Ascending aorta (tissue), 2 donors: ENCODE measurements at regions not wholly inside any gene's neighbourhood (a gene's known extent, or its start where the extent isn't known, plus 50 kb on each side); places are given as distances from the start of the nearest gene placed in this dataset.
"Not testable (repeated sequence)": the region's sequence is repeated elsewhere in the genome, so short reads cannot be mapped to it uniquely, and the experiment has no call there.

Source experiments
- DNase-seq, 2 donors: peaks; one replicate each; pipeline ENCODE4 v3.0.0-alpha.2; 2019; ENCODE audit warnings: low spot score in 2 of 2
- H3K27ac ChIP-seq, 2 donors: fragments of 200-600 bp; sonication (generic); one replicate each; pipeline ENCODE4 v1.5.1; 2016 to 2017; ENCODE audit warnings: mild to moderate bottlenecking in 1 of 2
- H3K27me3 ChIP-seq: fragments of 200-600 bp; sonication (generic); one replicate; pipeline ENCODE4 v1.5.1; 2017
- H3K36me3 ChIP-seq, 2 donors: fragments of 200-600 bp; sonication (generic); one replicate each; pipeline ENCODE4 v1.5.1; 2016
- H3K4me1 ChIP-seq, 2 donors: fragments of 200-600 bp; sonication (generic); one replicate each; pipeline ENCODE4 v1.5.1; 2016 to 2017; ENCODE audit warnings: mild to moderate bottlenecking in 1 of 2
- H3K4me3 ChIP-seq, 2 donors: fragments of 200-600 bp; sonication (generic); one replicate each; pipeline ENCODE4 v1.5.1; 2016 to 2017; ENCODE audit warnings: mild to moderate bottlenecking in 1 of 2
- H3K9me3 ChIP-seq, 2 donors: fragments of 200-600 bp; sonication (generic); one replicate each; pipeline ENCODE4 v1.5.1; 2016
- intact Hi-C: fragments of 100-400 bp; cut with DNase I; formaldehyde crosslinking; loops from one replicate; pipeline ENCODE4 v1.15.1; 2023
- TF ChIP-seq, protein P1 (sequence below), 3 experiments: fragments of 200-600 bp in 2 of 3; fragments of 450-650 bp in 1 of 3; sonication (generic) in 2 of 3; IDR thresholded peaks; one replicate each; pipeline ENCODE4 v1.5.1; 2016 to 2019; ENCODE audit warnings: antibody characterized with exemption in 3 of 3, mild to moderate bottlenecking in 1 of 3, moderate library complexity in 1 of 3

DNA sequence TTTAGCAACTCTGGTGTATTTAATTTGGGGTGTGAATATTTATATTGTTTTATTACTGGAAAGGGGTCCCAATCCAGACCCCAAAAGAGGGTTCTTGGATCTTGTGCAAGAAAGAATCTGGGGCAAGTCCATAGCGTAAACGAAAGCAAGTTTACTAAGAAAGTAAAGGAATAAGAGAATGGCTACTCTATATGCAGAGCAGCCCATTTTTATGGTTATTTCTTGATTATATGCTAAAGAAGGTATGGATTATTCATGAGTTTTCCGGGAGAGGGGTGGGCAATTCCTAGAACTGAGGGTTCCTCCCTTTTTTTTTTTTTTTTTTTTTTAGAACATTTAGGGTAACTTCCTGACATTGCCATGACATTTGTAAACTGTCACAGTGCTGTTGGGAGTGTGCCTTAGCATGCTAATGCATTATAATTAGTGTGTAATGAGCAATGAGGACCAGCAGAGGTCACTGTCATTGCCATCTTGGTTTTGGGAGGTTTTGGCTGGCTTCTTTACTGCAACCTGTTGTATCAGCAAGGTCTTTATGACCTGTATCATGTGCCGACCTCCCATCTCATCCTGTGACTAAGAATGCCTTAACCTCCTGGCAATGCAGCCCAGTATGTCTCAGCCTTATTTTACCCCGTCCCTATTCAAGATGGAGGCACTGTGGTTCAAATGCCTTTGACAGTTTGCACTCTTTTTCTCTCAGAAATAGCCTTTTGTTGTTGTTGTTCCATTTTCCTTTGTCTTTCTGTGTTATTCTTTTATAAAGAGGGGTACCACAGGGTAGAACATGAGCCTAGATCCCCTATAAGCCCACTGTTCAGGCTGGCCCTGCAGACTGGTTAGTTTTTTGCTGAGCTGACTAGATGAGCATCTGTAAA lies 75.5 kb upstream of the DCD start:
- no peaks in the 10 kb centered on the region for H3K4me1 ChIP-seq
- intact Hi-C loops, result no loop called here
- TF ChIP-seq, protein P1, sequence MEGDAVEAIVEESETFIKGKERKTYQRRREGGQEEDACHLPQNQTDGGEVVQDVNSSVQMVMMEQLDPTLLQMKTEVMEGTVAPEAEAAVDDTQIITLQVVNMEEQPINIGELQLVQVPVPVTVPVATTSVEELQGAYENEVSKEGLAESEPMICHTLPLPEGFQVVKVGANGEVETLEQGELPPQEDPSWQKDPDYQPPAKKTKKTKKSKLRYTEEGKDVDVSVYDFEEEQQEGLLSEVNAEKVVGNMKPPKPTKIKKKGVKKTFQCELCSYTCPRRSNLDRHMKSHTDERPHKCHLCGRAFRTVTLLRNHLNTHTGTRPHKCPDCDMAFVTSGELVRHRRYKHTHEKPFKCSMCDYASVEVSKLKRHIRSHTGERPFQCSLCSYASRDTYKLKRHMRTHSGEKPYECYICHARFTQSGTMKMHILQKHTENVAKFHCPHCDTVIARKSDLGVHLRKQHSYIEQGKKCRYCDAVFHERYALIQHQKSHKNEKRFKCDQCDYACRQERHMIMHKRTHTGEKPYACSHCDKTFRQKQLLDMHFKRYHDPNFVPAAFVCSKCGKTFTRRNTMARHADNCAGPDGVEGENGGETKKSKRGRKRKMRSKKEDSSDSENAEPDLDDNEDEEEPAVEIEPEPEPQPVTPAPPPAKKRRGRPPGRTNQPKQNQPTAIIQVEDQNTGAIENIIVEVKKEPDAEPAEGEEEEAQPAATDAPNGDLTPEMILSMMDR (IDR thresholded peaks at IDR 0.05), result peak in 1 of 3 experiments; percentile 26

GRCh38 chr12:54721312-54721711 lies 73.1 kb upstream of the DCD start:
- no peak overlapping the region for H3K4me3 ChIP-seq
- no peaks in the 10 kb centered on the region for H3K36me3 ChIP-seq
- TF ChIP-seq, protein P1 (IDR thresholded peaks at IDR 0.05), result no peak
- no peaks in the 10 kb centered on the region for H3K4me1 ChIP-seq
- no peak overlapping the region for H3K27ac ChIP-seq
- H3K9me3 ChIP-seq, result no peaks in the 10 kb centered on the region
- DNase-seq, result no peak
- H3K27me3 ChIP-seq, result no peaks in the 10 kb centered on the region
- intact Hi-C loops, result no loop called here

More for the DNA sequence above, 75.5 kb upstream of the DCD start:
- Histone ChIP-seq H3K4me3 (no peak overlapping the region), H3K36me3 (no peaks in the 10 kb centered on the region), H3K27me3 (no peaks in the 10 kb centered on the region), H3K9me3 (no peaks in the 10 kb centered on the region), H3K27ac (no peak overlapping the region)
- DNase-seq, result no peak

- no peaks in the 10 kb centered on the region for H3K9me3 ChIP-seq
- H3K4me1 ChIP-seq, result no peaks in the 10 kb centered on the region
- DNase-seq, result no peak
- no peaks in the 10 kb centered on the region for H3K27me3 ChIP-seq
- intact Hi-C loops, result no loop called here
- no peak overlapping the region for H3K27ac ChIP-seq
- TF ChIP-seq, protein P1 (IDR thresholded peaks at IDR 0.05), result no peak
- no peaks in the 10 kb centered on the region for H3K36me3 ChIP-seq
- H3K4me3 ChIP-seq, result no peak overlapping the region
Observed at GRCh38 chr12:54719691-54720090, 71.5 kb upstream of the DCD start.

- no peak for DNase-seq
- no peaks in the 10 kb centered on the region for H3K36me3 ChIP-seq
- no peaks in the 10 kb centered on the region for H3K9me3 ChIP-seq
- no peaks in the 10 kb centered on the region for H3K27me3 ChIP-seq
- H3K27ac ChIP-seq, result no peak overlapping the region
- no peak overlapping the region for H3K4me3 ChIP-seq
- TF ChIP-seq, protein P1 (IDR thresholded peaks at IDR 0.05), result no peak
- no peaks in the 10 kb centered on the region for H3K4me1 ChIP-seq
- intact Hi-C loops, result no loop called here
Observed at GRCh38 chr12:54716261-54716660, 68.1 kb upstream of the DCD start.

DNA sequence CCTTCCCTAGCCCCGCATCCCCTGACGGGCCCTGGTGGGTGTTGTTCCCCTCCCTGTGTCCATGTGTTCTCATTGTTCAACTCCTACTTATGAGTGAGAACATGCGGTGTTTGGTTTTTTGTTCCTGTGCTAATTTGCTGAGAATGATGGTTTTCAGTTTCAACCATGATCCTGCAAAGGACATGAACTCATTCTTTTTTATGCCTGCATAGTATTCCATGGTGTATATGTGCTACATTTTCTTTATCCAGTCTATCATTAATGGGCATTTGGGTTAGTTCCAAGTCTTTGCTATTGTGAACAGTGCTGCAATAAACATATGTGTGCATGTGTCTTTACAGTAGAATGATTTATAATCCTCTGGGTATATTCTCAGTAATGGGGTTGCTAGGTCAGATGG lies 65.7 kb upstream of the DCD start:
- H3K4me1 ChIP-seq, H3K4me3 ChIP-seq, H3K36me3 ChIP-seq, DNase-seq, intact Hi-C loops, H3K27ac ChIP-seq, H3K27me3 ChIP-seq, H3K9me3 ChIP-seq: not testable (repeated sequence)

- TF ChIP-seq, protein P1 (IDR thresholded peaks at IDR 0.05), result no peak
- no peak overlapping the region for H3K27ac ChIP-seq
- no peaks in the 10 kb centered on the region for H3K9me3 ChIP-seq
- H3K27me3 ChIP-seq, result no peaks in the 10 kb centered on the region
- H3K4me1 ChIP-seq, result no peaks in the 10 kb centered on the region
- intact Hi-C loops, result no loop called here
- no peak overlapping the region for H3K4me3 ChIP-seq
- DNase-seq, result no peak
- no peaks in the 10 kb centered on the region for H3K36me3 ChIP-seq
Observed at GRCh38 chr12:54711669-54712068, 63.5 kb upstream of the DCD start.
